SK-N-SH (cell line): ENCODE measurements at regions not wholly inside any gene's neighbourhood (a gene's known extent, or its start where the extent isn't known, plus 50 kb on each side); places are given as distances from the start of the nearest gene placed in this dataset.
A peak's percentile ranks its signal among the peaks of the same experiment; 100 is the strongest.

Experiments used
- CTCF ChIA-PET: fragments of 300-600, 350-600 bp; formaldehyde crosslinking; extraction: SDS; loops from one replicate; lab custom pipeline; 2021; lab: Yijun Ruan, JAX
- POLR2A ChIA-PET: fragments of 350-600 bp; sonication (Branson Sonifier 250); formaldehyde crosslinking; extraction: SDS; loops from one replicate; lab custom pipeline; 2020; ENCODE audit warnings: antibody characterized with exemption, inconsistent platforms; lab: Yijun Ruan, JAX
- DNase-seq: peaks from one replicate; pipeline ENCODE4 v3.0.0; 2012
- H2AFZ ChIP-seq: fragments of 200-600 bp; sonication (generic); 2 replicates; pipeline ENCODE4 v1.8.1; 2016; ENCODE audit warnings: antibody characterized with exemption, mild to moderate bottlenecking, low read depth
- H3F3A ChIP-seq: fragments of 200-600 bp; sonication (generic); replicated peaks from 2 replicates; pipeline ENCODE3; 2016; ENCODE audit warnings: antibody characterized with exemption, mild to moderate bottlenecking; ENCODE audit not compliant: insufficient read depth
- H3K27ac ChIP-seq, 2 experiments: fragments of 200-500 bp in 1 of 2; fragments of 200-600 bp in 1 of 2; sonication (Bioruptor generic) in 1 of 2; sonication (generic), shearing (Covaris generic) in 1 of 2; 2 replicates each; pipeline versions ENCODE4 v1.5.1 to v1.6.1; 2014 to 2016; ENCODE audit warnings: low read depth in 2 of 2, inconsistent platforms in 1 of 2, low read length in 1 of 2, mild to moderate bottlenecking in 1 of 2, mixed read lengths in 1 of 2
- H3K27me3 ChIP-seq: fragments of 200-600 bp; sonication (generic), shearing (Covaris generic); 2 replicates; pipeline ENCODE4 v1.6.1; 2016; ENCODE audit warnings: mixed run types; ENCODE audit not compliant: insufficient read depth
- H3K36me3 ChIP-seq, 2 experiments: fragments of 200-500 bp in 1 of 2; fragments of 200-600 bp in 1 of 2; sonication (Bioruptor generic) in 1 of 2; sonication (generic) in 1 of 2; replicated peaks in 1 of 2; 2 replicates each; pipeline versions ENCODE3 to v1.5.1; 2014 to 2016; ENCODE audit warnings: low read length in 1 of 2, mild to moderate bottlenecking in 1 of 2; ENCODE audit not compliant: insufficient read depth in 2 of 2, control insufficient read depth in 1 of 2
- H3K4me1 ChIP-seq, 2 experiments: fragments of 200-500 bp in 1 of 2; fragments of 200-600 bp in 1 of 2; sonication (Bioruptor generic) in 1 of 2; sonication (generic), shearing (Covaris generic) in 1 of 2; 2 replicates each; pipeline versions ENCODE4 v1.5.1 to v1.6.1; 2014 to 2016; ENCODE audit warnings: low read depth in 1 of 2, low read length in 1 of 2, mixed run types in 1 of 2; ENCODE audit not compliant: insufficient read depth in 2 of 2, control insufficient read depth in 1 of 2
- H3K4me2 ChIP-seq: fragments of 200-600 bp; sonication (generic), shearing (Covaris generic); 2 replicates; pipeline ENCODE4 v1.6.1; 2017; ENCODE audit warnings: mixed run types
- H3K4me3 ChIP-seq, 2 experiments: fragments of 200-500 bp in 1 of 2; fragments of 200-600 bp in 1 of 2; sonication (Bioruptor generic) in 1 of 2; sonication (generic), shearing (Covaris generic) in 1 of 2; 2 replicates each; pipeline versions ENCODE4 v1.5.1 to v1.8.1; 2014 to 2016; ENCODE audit warnings: low read depth in 2 of 2, inconsistent platforms in 1 of 2, low read length in 1 of 2, mild to moderate bottlenecking in 1 of 2, mixed read lengths in 1 of 2, moderate library complexity in 1 of 2
- H3K79me2 ChIP-seq: fragments of 200-600 bp; sonication (generic); 2 replicates; pipeline ENCODE4 v1.8.1; 2017; ENCODE audit warnings: mild to moderate bottlenecking; ENCODE audit not compliant: insufficient read depth
- H3K9ac ChIP-seq: fragments of 200-600 bp; sonication (generic); 2 replicates; pipeline ENCODE4 v1.6.1; 2017; ENCODE audit warnings: mixed run types
- H3K9me2 ChIP-seq: fragments of 200-600 bp; sonication (generic); 2 replicates; pipeline ENCODE4 v1.6.1; 2017; ENCODE audit warnings: mixed run types
- H3K9me3 ChIP-seq: fragments of 200-600 bp; sonication (generic); 2 replicates; pipeline ENCODE4 v1.6.1; 2017; ENCODE audit warnings: mixed run types, mild to moderate bottlenecking, moderate library complexity
- H4K20me1 ChIP-seq: fragments of 200-600 bp; sonication (generic); 2 replicates; pipeline ENCODE4 v1.6.1; 2017; ENCODE audit warnings: mild to moderate bottlenecking, mixed run types; ENCODE audit not compliant: insufficient read depth
- CHD2 ChIP-seq: fragments of 150-350 bp; IDR thresholded peaks from 2 replicates; pipeline ENCODE4 v1.6.1; 2018; ENCODE audit warnings: low read length; ENCODE audit not compliant: partially characterized antibody
- CTCF ChIP-seq: fragments of 200-600 bp; sonication (generic); IDR thresholded peaks from 2 replicates; pipeline ENCODE4 v1.6.1; 2017; ENCODE audit warnings: antibody characterized with exemption, mild to moderate bottlenecking, moderate library complexity
- ELF1 ChIP-seq: IDR thresholded peaks from 2 replicates; pipeline ENCODE4 v1.4.0; 2012
- EZH2phosphoT487 ChIP-seq: fragments of 200-600 bp; sonication (generic); IDR thresholded peaks from 2 replicates; pipeline ENCODE4 v1.6.1; 2017; ENCODE audit warnings: low read depth, mixed run types, mild to moderate bottlenecking, antibody characterized with exemption, moderate library complexity, borderline replicate concordance
- FOSL2 ChIP-seq: IDR thresholded peaks from 2 replicates; pipeline ENCODE4 v1.4.0; 2012; ENCODE audit warnings: low read depth, mild to moderate bottlenecking, moderate library complexity, borderline replicate concordance
- NFIC ChIP-seq: IDR thresholded peaks from 2 replicates; pipeline ENCODE4 v1.4.0; 2012; ENCODE audit warnings: borderline replicate concordance
- NRF1 ChIP-seq: IDR thresholded peaks from 2 replicates; pipeline ENCODE4 v1.6.1; 2012; ENCODE audit warnings: low read depth, mild to moderate bottlenecking, low read length
- POLR2AphosphoS5 ChIP-seq: IDR thresholded peaks from 2 replicates; pipeline ENCODE4 v1.6.1; 2012; ENCODE audit warnings: low read depth, low read length
- RCOR1 ChIP-seq: fragments of 150-350 bp; IDR thresholded peaks from 2 replicates; pipeline ENCODE4 v1.6.1; 2017; ENCODE audit warnings: antibody characterized with exemption, low read length
- REST ChIP-seq: IDR thresholded peaks from 2 replicates; pipeline ENCODE4 v1.6.1; 2012; ENCODE audit warnings: mild to moderate bottlenecking, low read depth, low read length, moderate library complexity
- RXRA ChIP-seq: IDR thresholded peaks from 2 replicates; pipeline ENCODE4 v1.4.0; 2012; ENCODE audit warnings: low read depth, mild to moderate bottlenecking, borderline replicate concordance
- SIN3A ChIP-seq: IDR thresholded peaks from 2 replicates; pipeline ENCODE4 v1.6.1; 2012; ENCODE audit warnings: low read depth, mild to moderate bottlenecking, low read length, moderate library complexity, borderline replicate concordance
- SMC3 ChIP-seq: IDR thresholded peaks from 2 replicates; pipeline ENCODE4 v1.6.1; 2012; ENCODE audit warnings: low read depth, low read length, improper control_type of control experiment
- TCF12 ChIP-seq: IDR thresholded peaks from 2 replicates; pipeline ENCODE4 v1.4.0; 2012
- TEAD4 ChIP-seq: IDR thresholded peaks from 2 replicates; pipeline ENCODE4 v1.4.0; 2012; ENCODE audit warnings: mild to moderate bottlenecking, borderline replicate concordance; ENCODE audit not compliant: insufficient read depth
- ZBTB33 ChIP-seq: IDR thresholded peaks from 2 replicates; pipeline ENCODE4 v1.4.0; 2012; ENCODE audit warnings: low read depth, borderline replicate concordance
- WGBS: methylation state at CpG from one replicate; pipeline ENCODE4 v1.1.6; 2017; ENCODE audit warnings: low lambda C conversion rate; 5-methylcytosine and 5-hydroxymethylcytosine counted together

- Histone ChIP-seq H4K20me1 (no peaks in the 10 kb centered on the region), H3K36me3 (no peaks in the 10 kb centered on the region), H3K4me2 (no peak overlapping the region), H3K9me3 (no peaks in the 10 kb centered on the region), H3K27me3 (no peaks in the 10 kb centered on the region), H3K4me1 (peaks cover 0 to 9% of the 10 kb centered on the region in 2 experiments; a peak in 3 of 4 replicates), H2AFZ (0 out of 2 replicates have a peak overlapping the region, but pooled peaks have one; percentile 14), H3K9me2 (no peaks in the 10 kb centered on the region), H3K79me2 (no peaks in the 10 kb centered on the region), H3K9ac (no peak overlapping the region), H3F3A (peaks cover 12% of the 10 kb centered on the region), H3K27ac (no peak overlapping the region; a peak in 1 of 4 replicates), H3K4me3 (no peak overlapping the region)
- WGBS = 60% methylated on average over 2 of the region's 2 CpGs
- ChIA-PET POLR2A (no interaction called here), CTCF (no interaction called here)
- TF ChIP-seq ZBTB33 = no peak
- TF ChIP-seq EZH2phosphoT487 = no peak
- TF ChIP-seq RCOR1 = no peak
- TF ChIP-seq CTCF = no peak
- no peak for TF ChIP-seq POLR2AphosphoS5
- TF ChIP-seq NRF1 = no peak
- no peak for TF ChIP-seq FOSL2
- no peak for TF ChIP-seq TEAD4
- TF ChIP-seq RXRA = no peak
- TF ChIP-seq TCF12 = no peak
- no peak for TF ChIP-seq SIN3A
- no peak for TF ChIP-seq ELF1
- TF ChIP-seq NFIC = no peak
- no peak for TF ChIP-seq REST
- TF ChIP-seq CHD2 = no peak
- no peak for TF ChIP-seq SMC3
- no peak for DNase-seq
Measured at GRCh38 chr4:173919196-173919595, 364.3 kb downstream of the FBXO8 start.
